Stomach (tissue), 8 donors: ENCODE measurements at regions not wholly inside any gene's neighbourhood (a gene's known extent, or its start where the extent isn't known, plus 50 kb on each side); places are given as distances from the start of the nearest gene placed in this dataset.
A peak's percentile ranks its signal among the peaks of the same experiment; 100 is the strongest.

Source experiments
- DNase-seq, 2 donors: peaks; one replicate each; pipeline versions ENCODE4 v3.0.0 to v3.0.0-alpha.2; 2013 to 2019
- H3K27ac ChIP-seq, 5 donors: fragments of 200-600 bp in 4 of 5; sonication (generic) in 4 of 5; one replicate each; pipeline ENCODE4 v1.5.1; 2013 to 2019; ENCODE audit warnings: mild to moderate bottlenecking in 1 of 5, moderate library complexity in 1 of 5
- H3K27me3 ChIP-seq, 3 donors: fragments of 200-600 bp; sonication (generic); one replicate each; pipeline ENCODE4 v1.5.1; 2017 to 2019; ENCODE audit warnings: mixed run types in 1 of 3
- H3K36me3 ChIP-seq, 4 donors: fragments of 200-600 bp; sonication (generic); 1 replicate in 3 of 4; 2 replicates in 1 of 4; pipeline ENCODE4 v1.5.1; 2016 to 2019
- H3K4me1 ChIP-seq, 4 donors: fragments of 200-600 bp; sonication (generic); one replicate each; pipeline ENCODE4 v1.5.1; 2016 to 2019
- H3K4me3 ChIP-seq, 4 donors: fragments of 200-600 bp; sonication (generic) in 3 of 4; one replicate each; pipeline ENCODE4 v1.5.1; 2016 to 2019; ENCODE audit warnings: mild to moderate bottlenecking in 1 of 4
- H3K9me3 ChIP-seq, 4 donors: fragments of 200-600 bp; sonication (generic); one replicate each; pipeline ENCODE4 v1.5.1; 2016 to 2019
- EP300 ChIP-seq: sonication (generic); formaldehyde crosslinking; IDR thresholded peaks from one replicate; pipeline ENCODE4 v1.6.1; 2017; ENCODE audit warnings: antibody characterized with exemption
- POLR2A ChIP-seq, 4 donors: fragments of 450-650 bp; IDR thresholded peaks; one replicate each; pipeline ENCODE4 v1.6.1; 2016; ENCODE audit warnings: antibody characterized with exemption in 4 of 4, control low read depth in 2 of 4, mild to moderate bottlenecking in 1 of 4, moderate library complexity in 1 of 4
- POLR2AphosphoS5 ChIP-seq, 3 donors: sonication (generic); formaldehyde crosslinking; IDR thresholded peaks; one replicate each; pipeline ENCODE4 v1.6.1; 2016; ENCODE audit warnings: antibody characterized with exemption in 3 of 3
- WGBS, 5 donors: extraction: QIAGEN DNeasy Blood & Tissue Kit in 3 of 5; methylation state at CpG; one replicate each; pipeline versions ENCODE4 v1.1.5 to v1.1.7; 2013 to 2018; 5-methylcytosine and 5-hydroxymethylcytosine counted together
- intact Hi-C: fragments of 100-400 bp; cut with DNase I; formaldehyde crosslinking; loops from one replicate; pipeline ENCODE4 v1.15.1; 2023; ENCODE audit warnings: low total_unique reads
- TF ChIP-seq, protein P1 (sequence below), 7 experiments: fragments of 450-650 bp in 4 of 7; fragments of 200-600 bp in 3 of 7; sonication (generic) in 3 of 7; IDR thresholded peaks; one replicate each; pipeline ENCODE4 v1.5.1; 2016 to 2019; ENCODE audit warnings: antibody characterized with exemption in 7 of 7, control low read depth in 2 of 7, mild to moderate bottlenecking in 1 of 7
- donor health status: healthy with polysubstance abuse.
- donor health status: Bipolar disorder and iron deficiency.
- donor health status: healthy.

- H3K27me3 ChIP-seq: no peaks in the 10 kb centered on the region
- no peak overlapping the region for H3K4me3 ChIP-seq
- DNase-seq: peak in 1 of 2 donors; percentile 74
- TF ChIP-seq POLR2A (IDR thresholded peaks at IDR 0.05) (no peak), EP300 (no peak), POLR2AphosphoS5 (IDR thresholded peaks at IDR 0.05) (no peak)
- TF ChIP-seq, protein P1, sequence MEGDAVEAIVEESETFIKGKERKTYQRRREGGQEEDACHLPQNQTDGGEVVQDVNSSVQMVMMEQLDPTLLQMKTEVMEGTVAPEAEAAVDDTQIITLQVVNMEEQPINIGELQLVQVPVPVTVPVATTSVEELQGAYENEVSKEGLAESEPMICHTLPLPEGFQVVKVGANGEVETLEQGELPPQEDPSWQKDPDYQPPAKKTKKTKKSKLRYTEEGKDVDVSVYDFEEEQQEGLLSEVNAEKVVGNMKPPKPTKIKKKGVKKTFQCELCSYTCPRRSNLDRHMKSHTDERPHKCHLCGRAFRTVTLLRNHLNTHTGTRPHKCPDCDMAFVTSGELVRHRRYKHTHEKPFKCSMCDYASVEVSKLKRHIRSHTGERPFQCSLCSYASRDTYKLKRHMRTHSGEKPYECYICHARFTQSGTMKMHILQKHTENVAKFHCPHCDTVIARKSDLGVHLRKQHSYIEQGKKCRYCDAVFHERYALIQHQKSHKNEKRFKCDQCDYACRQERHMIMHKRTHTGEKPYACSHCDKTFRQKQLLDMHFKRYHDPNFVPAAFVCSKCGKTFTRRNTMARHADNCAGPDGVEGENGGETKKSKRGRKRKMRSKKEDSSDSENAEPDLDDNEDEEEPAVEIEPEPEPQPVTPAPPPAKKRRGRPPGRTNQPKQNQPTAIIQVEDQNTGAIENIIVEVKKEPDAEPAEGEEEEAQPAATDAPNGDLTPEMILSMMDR (IDR thresholded peaks at IDR 0.05): no peak
- no peak overlapping the region for H3K27ac ChIP-seq
- peaks cover 0 to 7% (median 4%) of the 10 kb centered on the region in 4 donors for H3K9me3 ChIP-seq
- WGBS, 5 donors: 58 to 73% (median 68%) methylated on average over 5 of the region's 5 CpGs
- intact Hi-C loops: no loop called here
- H3K36me3 ChIP-seq: no peaks in the 10 kb centered on the region
- peaks cover 0 to 7% (median 3%) of the 10 kb centered on the region in 4 donors for H3K4me1 ChIP-seq
Measured at GRCh38 chr20:16178546-16179135, 394.6 kb downstream of the KIF16B start.

DNA sequence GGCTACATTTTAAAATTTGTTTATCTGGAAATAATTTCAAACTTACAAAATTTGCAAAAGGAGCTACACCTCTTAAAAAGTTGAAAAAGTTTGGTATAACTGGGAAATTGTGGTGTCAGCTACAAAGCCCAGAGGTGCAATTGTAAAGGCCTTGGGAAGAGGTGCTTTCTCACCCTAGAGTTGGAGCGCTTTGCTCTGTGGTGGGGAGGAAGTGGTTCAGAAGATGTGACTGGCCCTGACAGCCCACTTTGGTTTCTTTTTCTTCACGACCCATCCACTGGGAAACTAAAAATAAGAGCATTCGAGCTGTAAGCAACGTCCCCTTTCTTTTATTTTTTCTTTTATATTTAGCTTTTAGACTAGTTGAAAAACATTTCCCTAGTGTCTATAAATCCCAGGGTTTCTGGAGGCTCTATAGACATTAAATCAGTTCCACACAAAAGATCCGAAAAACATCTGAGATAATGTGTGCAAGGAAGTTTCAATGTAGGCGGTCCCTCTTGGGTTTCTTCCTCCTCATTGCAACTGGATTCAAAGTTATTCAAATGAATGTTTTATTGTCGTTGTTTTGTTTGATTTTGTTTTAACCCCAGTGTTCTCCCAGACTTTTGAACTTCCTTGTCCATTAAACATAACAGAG is 397.8 kb downstream of the KIF16B start:
- DNase-seq: peak in 1 of 2 donors; percentile 17
- WGBS, 5 donors: 70 to 83% (median 73%) methylated on average over 7 of the region's 7 CpGs

DNA sequence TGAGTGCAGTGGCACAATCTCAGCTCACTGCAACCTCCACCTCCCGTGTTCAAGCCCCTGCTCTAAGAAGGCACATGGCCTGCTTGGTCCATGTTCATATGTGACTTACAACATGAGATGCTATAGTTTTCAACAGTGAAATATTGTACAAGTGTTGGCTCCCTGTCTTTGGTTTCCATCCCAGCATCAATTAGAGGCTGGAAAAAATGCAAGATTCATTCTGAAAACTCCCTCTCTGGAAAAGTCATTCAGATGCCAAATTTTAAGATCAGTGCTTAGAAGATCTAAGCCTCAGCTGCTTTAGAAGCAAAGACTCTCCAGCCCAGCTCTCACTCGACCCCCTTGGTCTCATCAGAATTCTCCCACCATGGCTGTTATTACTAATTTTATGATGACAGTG is 398.9 kb downstream of the KIF16B start:
- no peaks in the 10 kb centered on the region for H3K27me3 ChIP-seq
- DNase-seq: peak in 1 of 2 donors; percentile 63
- intact Hi-C loops: no loop called here
- 42 to 67% (median 62%) methylated on average over 2 of the region's 2 CpGs for WGBS, 5 donors
- TF ChIP-seq POLR2AphosphoS5 (IDR thresholded peaks at IDR 0.05) (no peak), POLR2A (IDR thresholded peaks at IDR 0.05) (no peak), EP300 (no peak)
- TF ChIP-seq, protein P1 (IDR thresholded peaks at IDR 0.05): no peak
- peaks cover 0 to 7% (median 3%) of the 10 kb centered on the region in 4 donors for H3K4me1 ChIP-seq
- no peak overlapping the region for H3K27ac ChIP-seq
- H3K36me3 ChIP-seq: no peaks in the 10 kb centered on the region
- H3K4me3 ChIP-seq: no peak overlapping the region
- H3K9me3 ChIP-seq: peaks cover 0 to 4% (median 2%) of the 10 kb centered on the region in 4 donors

More for the DNA sequence above, 397.8 kb downstream of the KIF16B start:
- no peaks in the 10 kb centered on the region for H3K36me3 ChIP-seq
- TF ChIP-seq, protein P1 (IDR thresholded peaks at IDR 0.05): no peak
- TF ChIP-seq POLR2A (IDR thresholded peaks at IDR 0.05): no peak
- H3K9me3 ChIP-seq: peaks cover 0 to 7% (median 3%) of the 10 kb centered on the region in 4 donors
- intact Hi-C loops: no loop called here
- H3K4me1 ChIP-seq: peaks cover 0 to 7% (median 3%) of the 10 kb centered on the region in 4 donors
- H3K27ac ChIP-seq: no peak overlapping the region
- H3K27me3 ChIP-seq: no peaks in the 10 kb centered on the region
- no peak overlapping the region for H3K4me3 ChIP-seq

DNA sequence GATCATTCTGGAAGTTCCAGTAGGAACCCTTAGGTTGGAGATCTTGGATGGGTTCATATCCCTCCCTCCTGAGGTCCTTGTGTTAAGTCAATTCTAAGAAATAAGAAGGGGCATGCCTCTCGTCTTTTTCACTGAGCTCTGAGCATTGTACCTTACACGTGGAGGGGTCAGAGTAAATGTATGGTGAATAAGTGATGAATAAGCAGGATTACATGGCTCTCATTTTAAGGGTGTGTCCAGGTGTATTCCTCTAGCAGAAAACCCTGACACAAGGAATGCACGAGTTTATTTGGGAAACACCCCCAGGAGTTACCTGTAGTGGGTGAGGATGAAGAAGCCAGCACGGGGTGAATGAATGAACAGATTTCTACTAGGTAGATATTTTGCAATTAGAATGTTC is 400.2 kb downstream of the KIF16B start:
- TF ChIP-seq POLR2A (IDR thresholded peaks at IDR 0.05) (no peak), POLR2AphosphoS5 (IDR thresholded peaks at IDR 0.05) (no peak)
- Histone ChIP-seq H3K4me1 (no peaks in the 10 kb centered on the region), H3K27ac (no peak overlapping the region), H3K36me3 (no peaks in the 10 kb centered on the region), H3K27me3 (no peaks in the 10 kb centered on the region), H3K9me3 (peaks cover 0 to 4% (median 2%) of the 10 kb centered on the region in 4 donors), H3K4me3 (no peak overlapping the region)
- 58 to 82% (median 73%) methylated on average over 4 of the region's 4 CpGs for WGBS, 5 donors
- DNase-seq: no peak
- intact Hi-C loops: no loop called here

DNA sequence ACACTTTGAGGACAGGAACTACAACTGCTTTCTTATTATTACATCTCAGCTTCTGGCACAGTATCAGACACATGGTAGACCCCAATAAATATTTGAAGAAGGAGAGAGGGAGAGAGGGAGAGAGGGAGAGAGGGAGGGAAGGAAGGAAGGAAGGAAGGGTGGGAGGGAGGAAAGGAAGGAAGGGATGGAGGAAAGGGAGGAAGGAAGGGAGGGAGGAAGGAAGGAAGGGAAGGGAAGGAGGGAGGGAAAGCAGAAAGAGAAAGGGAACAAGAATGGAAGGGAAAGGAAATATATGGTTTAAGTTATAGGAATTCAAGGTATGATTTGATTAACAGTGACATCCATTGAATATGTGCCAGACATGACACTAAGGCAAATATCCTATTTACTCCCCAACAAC is 402.1 kb downstream of the KIF16B start:
- no peaks in the 10 kb centered on the region for H3K27me3 ChIP-seq
- H3K9me3 ChIP-seq: peaks cover 0 to 1% (median under 1%) of the 10 kb centered on the region in 4 donors
- no peaks in the 10 kb centered on the region for H3K4me1 ChIP-seq
- no peak overlapping the region for H3K4me3 ChIP-seq
- no peaks in the 10 kb centered on the region for H3K36me3 ChIP-seq
- TF ChIP-seq POLR2A (IDR thresholded peaks at IDR 0.05): no peak
- TF ChIP-seq, protein P1 (IDR thresholded peaks at IDR 0.05): no peak
- intact Hi-C loops: no loop called here
- DNase-seq: no peak
- no peak overlapping the region for H3K27ac ChIP-seq
